GM19193 (cell line): ENCODE measurements at regions not wholly inside any gene's neighbourhood (a gene's known extent, or its start where the extent isn't known, plus 50 kb on each side); places are given as distances from the start of the nearest gene placed in this dataset.

ENCODE experiments used
- POLR2A ChIP-seq: IDR thresholded peaks from 4 replicates; pipeline ENCODE4 v1.6.1; 2011; ENCODE audit not compliant: insufficient read depth, insufficient read length; ENCODE audit errors: extremely low read depth

GRCh38 chr5:165521816-165522610 lies 2016.6 kb downstream of the MAT2B start:
- TF ChIP-seq POLR2A, result no peak

DNA sequence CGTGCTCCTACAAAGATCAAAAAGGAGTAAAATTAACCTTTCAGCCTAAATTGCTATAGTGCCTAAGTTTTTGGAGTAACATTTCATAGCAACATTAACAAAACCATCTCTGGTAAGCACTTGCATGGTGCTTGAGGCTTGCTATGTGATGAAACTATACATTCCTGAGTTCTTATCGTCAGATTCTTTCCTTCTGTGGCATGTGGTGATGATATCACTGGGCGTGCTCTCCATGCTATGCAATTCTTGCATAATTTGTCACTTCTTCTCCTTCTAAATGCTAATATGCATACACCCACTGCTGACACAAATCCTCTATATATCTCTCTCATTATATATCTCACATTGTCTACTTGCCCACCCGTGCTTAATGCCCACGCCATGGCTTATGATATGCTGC lies 2019.9 kb downstream of the MAT2B start:
- no peak for TF ChIP-seq POLR2A

GRCh38 chr5:165526357-165526756 lies 2020.9 kb downstream of the MAT2B start:
- no peak for TF ChIP-seq POLR2A

DNA sequence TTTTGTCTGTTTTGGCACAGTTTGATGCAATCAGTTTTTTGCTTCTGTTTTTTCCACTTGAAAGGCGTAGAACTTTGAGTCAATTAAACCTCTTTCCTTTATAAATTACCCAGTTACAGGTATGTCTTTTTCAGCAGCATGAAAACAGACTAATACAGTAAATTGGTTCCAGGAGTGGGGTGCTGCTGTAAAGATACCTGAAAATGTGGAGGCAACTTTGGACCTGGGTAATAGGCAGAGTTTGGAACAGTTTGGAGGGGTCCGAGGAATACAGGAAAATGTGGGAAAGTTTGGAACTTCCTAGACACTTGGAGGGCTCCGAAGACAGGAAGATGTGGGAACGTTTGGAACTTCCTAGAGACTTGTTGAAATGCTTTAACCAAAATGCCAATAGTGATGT lies 2022.2 kb downstream of the MAT2B start:
- TF ChIP-seq POLR2A, result no peak

DNA sequence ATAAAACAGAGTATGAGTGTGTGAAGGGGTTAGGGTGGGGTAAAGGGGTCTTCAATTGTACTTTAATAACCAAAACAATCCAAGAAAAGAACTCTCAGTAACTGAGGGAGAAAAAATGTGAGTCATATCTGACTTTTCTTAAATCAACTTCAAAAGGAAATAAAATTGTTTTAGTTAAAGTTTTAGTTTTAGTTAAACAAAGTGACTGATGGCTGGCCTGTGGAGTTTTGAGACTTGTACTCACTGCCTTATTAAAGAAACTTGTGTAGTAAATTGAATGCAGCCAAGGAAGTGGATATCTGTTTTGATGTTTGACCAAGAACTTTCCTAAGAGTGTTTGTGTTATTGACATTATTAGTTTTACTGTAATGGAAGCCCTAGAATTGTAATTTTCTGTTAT lies 2032.6 kb downstream of the MAT2B start:
- TF ChIP-seq POLR2A, result no peak

- no peak for TF ChIP-seq POLR2A
Measured at GRCh38 chr5:165559645-165560044, 2054.2 kb downstream of the MAT2B start.

DNA sequence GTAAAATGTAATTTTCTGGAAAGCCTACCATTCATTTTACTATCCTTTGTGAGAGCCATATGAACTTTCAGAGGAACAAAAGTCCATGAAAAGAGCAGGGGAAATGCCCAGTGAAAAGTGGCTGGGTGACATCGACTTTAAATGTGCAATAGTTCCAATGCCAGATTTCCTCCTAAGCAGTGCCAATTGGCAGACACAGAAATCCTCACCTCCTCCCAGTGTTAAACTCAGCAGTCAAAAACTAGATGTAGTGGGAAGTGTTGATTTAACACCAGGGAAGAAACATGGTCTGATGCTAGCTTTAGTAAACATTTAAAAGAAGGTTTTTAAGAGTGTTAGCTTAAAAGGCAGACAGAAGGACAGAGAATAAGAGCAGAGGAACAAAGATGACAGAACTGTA lies 2055.2 kb downstream of the MAT2B start:
- TF ChIP-seq POLR2A, result no peak

GRCh38 chr5:165565911-165566310 lies 2060.5 kb downstream of the MAT2B start:
- no peak for TF ChIP-seq POLR2A

DNA sequence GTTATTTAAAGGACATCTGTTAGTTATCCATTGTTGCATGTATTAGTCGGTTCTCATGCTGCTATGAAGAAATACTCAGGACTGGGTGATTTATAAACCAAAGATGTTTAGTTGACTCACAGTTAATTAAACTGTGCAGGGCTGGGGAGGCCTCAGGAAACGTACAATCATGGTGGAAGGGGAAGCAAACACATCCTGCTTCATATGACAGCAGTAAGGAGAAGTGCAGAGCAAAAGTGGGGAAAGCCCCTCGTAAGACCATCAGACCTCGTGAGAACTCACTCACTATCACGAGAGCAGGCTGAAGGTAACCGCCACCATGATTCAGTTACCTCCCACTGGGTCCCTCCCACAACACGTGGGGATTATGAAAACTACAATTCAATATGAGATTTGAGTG lies 2064.1 kb downstream of the MAT2B start:
- no peak for TF ChIP-seq POLR2A

DNA sequence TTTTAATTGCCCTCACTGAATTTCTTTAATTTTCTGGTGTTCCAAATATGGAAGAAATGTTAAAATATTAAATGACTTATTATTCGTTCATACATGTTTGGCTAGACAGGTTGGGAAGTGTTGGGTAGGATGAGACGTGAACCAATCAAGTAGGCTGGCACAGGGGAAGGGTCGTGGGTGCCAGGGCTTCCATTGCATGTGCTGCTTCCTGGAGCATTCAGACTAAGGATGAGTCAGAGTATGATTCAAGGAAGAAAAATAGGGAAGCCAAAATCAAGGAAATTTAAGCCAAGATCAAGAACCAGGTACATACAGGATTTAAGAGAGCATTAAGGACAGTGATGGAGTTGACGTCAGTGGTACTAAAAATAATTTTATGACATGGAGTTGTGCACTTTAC lies 2068.0 kb downstream of the MAT2B start:
- TF ChIP-seq POLR2A, result no peak

DNA sequence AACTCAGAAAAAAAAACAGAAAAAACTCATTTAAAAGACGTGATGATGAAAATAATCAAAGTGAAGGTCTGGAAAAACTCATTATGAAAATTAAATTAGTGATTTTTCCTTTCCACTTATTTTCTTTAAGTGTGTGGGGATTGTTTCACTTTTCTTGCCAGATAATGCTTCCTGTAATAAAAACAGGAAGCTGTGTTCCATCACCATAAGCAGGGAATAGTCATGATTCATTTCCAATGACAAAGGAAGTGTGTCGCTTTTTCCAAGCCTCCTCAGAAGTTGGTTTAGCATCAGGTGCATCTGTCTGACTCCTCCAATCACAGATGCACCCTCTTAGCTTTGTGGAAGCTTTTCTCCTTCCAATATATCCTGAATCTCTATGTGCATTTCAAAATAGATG lies 2068.7 kb downstream of the MAT2B start:
- no peak for TF ChIP-seq POLR2A

DNA sequence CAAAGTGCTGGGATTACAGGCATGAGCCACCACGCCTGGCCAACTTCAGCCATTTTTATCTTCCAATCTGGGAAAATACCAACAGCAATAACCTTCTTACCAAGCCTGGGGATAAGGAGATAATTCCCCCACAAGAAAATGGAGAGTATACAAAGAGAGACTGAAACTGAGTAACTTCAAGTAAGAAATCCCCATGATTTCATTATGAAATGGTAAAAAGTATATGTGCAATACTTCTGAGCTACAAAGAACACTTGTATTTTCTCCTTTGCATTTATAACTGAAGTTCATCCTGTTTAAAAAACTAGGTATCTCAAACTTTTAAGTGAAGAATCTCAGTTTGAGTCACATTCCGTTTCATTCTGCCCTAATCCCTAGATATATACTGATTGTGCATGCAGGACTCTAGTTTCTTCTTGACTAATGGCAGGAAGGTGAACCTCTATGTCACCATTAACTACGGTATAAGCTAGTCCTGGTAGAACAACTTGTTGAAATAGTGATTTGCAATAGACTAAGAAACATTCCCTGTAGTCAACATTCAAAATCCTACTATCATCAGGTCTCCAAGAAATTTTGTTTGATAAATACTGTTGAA lies 2071.4 kb downstream of the MAT2B start:
- no peak for TF ChIP-seq POLR2A

DNA sequence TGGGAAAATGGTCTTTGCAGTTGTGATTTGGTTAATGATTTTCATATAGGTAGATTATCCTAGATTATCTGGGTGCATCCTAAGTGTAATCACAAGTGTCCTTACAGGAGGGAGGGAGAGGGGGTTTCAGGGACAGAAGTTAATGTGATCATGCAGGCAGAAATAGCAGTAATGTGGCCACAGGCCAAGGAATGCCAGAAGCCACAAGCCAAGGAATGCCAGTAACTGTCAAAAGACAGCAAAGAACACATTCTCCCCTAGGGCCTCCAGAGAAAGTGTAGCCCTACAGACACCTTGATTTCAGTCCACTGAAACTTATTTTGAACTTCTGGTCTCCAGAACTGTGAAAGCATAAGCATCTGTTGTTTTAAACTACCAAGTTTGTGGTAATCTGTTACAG lies 2074.5 kb downstream of the MAT2B start:
- no peak for TF ChIP-seq POLR2A

- no peak for TF ChIP-seq POLR2A
Measured at GRCh38 chr5:165594693-165595092, 2089.3 kb downstream of the MAT2B start.

DNA sequence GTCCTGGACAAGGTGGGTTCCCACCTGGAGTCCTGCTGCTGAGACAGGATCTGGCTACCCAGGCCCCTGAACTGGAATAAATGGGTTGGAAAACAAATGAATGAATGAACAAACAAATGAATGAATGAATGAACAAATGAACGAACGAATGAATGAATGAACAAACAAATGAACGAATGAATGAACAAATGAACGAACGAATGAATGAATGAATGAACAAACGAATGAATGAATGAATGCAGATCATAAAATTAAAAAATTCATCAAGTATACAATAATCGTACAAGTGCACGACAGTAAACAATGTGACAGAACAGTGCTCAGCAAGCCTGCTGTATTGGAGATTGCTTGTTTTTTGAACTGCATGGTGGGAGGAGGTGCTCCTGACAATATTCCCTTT lies 2097.1 kb downstream of the MAT2B start:
- no peak for TF ChIP-seq POLR2A

DNA sequence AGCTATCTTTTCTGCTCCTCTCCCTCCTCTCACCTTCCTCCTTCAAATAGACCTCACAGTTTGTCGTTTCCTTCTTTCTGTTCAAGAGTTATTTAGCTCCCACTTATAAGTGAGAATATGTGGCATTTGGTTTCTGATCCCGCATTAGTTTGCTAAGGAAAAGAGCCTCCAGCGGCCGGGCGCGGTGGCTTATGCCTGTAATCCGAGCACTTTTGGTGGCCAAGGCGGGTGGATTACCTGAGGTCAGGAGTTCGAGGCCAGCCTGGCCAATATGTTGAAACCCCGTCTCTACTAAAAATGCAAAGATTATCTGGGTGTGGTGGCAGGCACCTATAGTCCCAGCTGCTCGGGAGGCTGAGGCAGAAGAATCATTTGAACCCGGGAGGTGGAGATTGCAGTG lies 2101.6 kb downstream of the MAT2B start:
- TF ChIP-seq POLR2A, result no peak
